ENCODE measurements at regions not wholly inside any gene's neighbourhood (a gene's known extent, or its start where the extent isn't known, plus 50 kb on each side); places are given as distances from the start of the nearest gene placed in this dataset.

DNA sequence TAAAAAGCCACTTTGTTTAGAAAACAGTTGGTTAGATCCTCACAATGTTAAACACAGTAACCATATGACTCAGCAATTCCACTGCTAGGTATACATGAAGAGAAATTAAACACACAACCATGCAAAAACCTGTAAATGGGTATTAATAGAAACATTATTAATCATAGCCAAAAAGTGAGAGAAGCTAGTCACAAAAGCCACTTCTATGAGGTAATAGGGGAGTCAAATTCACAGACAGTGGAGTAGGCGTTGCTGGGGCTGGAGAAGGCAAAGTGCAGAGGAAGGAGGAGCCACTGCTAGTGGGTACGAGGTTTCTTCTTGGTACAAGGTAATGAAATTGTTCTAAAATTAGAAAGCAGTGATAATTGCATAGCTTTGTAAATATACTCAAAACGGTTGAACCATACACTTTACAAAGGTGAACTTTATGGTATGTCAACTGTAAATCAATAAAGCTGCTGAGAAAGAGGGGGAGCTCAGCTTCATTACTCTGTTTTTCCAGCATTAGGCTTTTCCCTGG is 364.4 kb downstream of the GADD45G start:
- no peak for DNase-seq (ENCODE audit: low read depth)

- no peak for DNase-seq (ENCODE audit: low read depth)
Measured at GRCh38 chr9:89969881-89970639, 365.2 kb downstream of the GADD45G start.

- no peak for DNase-seq (ENCODE audit: low read depth)
Measured at GRCh38 chr9:89970701-89971100, 365.9 kb downstream of the GADD45G start.

DNA sequence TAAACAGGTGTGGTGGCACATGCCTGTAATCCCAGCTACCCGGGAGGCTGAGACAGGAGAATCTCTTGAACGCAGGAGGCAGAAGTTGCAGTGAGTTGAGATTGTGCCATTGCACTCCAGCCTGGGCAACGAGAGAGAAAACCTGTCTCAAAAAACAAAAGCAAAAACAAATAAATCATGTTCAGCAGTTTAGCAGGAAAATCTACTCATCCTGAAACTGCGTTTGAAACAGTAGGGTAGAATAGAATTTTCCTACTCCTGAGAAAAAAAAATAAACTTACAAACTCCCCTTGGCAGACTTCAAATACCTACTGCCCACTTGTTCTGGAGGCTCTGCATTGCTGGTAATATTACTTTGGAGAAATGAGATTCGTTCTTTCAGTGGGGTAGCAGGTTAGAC is 367.7 kb downstream of the GADD45G start:
- no peak for DNase-seq (ENCODE audit: low read depth)

DNA sequence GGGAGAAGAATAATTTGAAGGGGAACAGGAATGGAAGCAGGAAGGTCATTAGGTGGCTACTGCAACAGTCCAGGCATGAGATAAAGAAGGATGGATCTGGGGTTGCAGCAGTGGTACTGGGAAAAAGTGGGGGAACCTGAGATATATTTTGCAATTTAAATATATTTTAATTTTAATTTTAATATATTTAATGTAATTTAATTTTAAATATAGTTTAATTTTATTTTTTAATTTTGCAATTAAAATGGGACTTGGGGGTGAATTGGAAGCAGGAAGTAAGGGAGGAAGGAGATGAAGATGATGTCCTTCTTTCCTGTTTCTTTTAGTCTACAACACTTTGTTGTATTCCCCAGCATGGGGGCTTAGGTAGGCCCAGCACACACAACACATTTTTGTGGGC is 369.8 kb downstream of the GADD45G start:
- no peak for DNase-seq (ENCODE audit: low read depth)

DNA sequence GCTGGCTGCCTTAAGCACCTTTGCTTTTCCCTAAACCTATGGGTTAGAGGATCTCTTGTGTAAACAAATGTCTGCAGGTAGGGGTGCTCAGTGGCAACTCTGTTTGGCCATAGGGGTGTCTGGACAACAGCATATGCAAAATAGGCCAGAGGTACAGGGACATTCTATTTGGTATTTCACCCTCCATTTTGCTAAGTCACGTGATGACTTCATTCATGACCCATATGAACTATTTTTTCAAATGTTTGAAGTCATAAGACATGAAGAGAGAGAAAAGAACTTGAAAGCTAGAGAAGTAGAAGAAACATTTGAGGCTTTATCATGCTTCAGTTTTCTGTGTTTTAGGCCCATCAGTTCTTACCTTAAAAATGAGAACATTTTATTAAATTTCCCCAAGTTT is 370.2 kb downstream of the GADD45G start:
- DNase-seq (ENCODE audit: low read depth) = no peak

DNA sequence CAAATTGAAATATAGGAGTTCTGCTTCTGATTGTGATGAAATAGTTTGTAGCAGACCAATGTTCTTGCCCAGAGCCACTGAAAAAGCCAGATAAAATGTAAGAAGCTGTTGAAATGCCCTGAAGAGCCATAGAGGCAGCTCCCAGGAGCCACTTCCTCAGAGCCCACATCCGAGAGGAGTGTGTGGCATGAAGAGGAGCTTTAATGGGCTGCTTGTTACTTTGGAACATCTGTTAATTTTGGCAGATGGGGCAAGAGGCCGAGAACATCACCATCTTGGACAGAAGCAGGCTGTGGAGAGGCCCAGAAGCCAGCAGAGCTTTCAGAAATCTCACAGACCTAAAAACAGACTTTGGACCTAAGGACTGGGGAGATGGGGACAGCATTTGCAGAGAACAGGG is 370.8 kb downstream of the GADD45G start:
- DNase-seq (ENCODE audit: low read depth) = no peak

DNA sequence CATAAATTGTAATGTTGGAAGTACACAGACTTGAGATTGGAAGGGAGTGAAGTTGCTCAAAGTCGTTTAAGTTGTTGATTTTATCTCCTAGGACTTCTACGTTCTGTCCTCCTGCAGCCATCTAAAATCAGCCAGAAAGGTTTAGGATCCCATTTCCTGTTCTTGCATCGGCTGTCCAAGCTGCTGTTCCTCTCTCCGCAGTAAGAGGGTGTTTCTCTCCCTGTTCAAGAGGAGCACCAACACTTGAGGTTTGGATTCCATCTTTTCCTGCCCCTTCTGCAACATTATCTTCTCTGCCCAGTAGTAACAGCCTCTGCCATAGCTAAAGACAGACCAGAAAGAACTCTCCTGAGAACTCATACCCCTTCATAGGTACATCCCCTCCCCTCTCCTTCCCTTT is 373.4 kb downstream of the GADD45G start:
- no peak for DNase-seq (ENCODE audit: low read depth)

DNA sequence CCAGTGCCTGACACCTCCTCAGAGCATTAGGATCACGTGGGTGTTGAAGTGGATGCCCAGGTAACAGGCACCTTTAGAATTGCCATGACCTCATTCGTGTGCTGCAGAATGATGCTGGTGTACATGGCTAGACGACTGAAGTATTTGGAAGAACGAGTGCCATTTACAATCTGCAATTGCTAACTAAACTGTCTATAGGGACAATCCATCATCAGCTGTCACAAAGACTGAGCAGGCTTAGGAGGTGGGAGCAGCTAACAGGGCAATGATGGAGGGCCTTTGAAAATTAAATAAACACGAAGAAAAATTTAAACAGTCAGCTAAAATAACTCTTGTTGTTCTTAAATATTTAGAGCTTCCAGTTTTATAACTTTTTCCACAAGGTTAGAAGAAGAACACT is 375.8 kb downstream of the GADD45G start:
- no peak for DNase-seq (ENCODE audit: low read depth)

DNA sequence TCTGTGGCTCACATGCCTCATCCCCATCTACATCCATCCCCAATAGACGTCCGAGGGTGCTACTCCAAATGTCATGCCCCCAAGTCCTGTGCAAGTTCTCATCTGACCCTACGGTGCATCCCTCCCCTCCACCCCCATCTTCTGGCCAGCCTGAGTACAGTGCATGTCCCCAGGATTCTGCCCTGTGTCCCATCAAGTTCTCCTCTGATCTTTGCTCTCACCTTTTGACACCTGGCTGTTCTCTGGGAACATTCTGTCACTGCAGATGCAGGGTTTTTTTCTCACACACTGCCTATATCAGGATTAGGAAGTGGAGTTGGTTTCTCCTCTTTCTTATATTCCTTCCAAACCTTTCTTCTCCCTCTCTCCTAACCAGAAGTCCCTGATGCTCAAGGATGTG is 377.2 kb downstream of the GADD45G start:
- DNase-seq (ENCODE audit: low read depth) = no peak

- DNase-seq (ENCODE audit: low read depth) = no peak
Measured at GRCh38 chr9:89983411-89983810, 378.6 kb downstream of the GADD45G start.

DNA sequence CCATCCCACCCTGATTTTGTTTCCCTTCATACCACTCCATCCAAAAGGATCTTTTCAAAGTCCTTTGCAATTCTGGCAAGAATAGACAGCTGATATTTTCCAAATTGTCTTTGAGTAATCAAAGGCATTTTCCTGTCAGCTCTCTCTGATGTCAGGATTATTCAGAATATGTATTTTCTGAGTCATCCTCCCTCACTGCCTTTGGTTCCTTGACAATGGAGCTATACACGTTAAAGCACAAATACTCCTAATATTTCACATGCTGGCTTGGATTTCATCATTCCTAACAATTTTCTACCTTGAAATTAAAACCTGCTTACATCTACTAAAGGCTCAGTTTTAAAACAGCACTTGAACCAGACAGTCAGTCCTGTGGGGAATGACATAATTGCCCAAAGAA is 379.4 kb downstream of the GADD45G start:
- peak; percentile 6 for DNase-seq (ENCODE audit: low read depth)

GRCh38 chr9:89985068-89985467 is 380.3 kb downstream of the GADD45G start:
- DNase-seq (ENCODE audit: low read depth) = no peak

- DNase-seq (ENCODE audit: low read depth) = no peak
Measured at GRCh38 chr9:89986190-89986589, 381.4 kb downstream of the GADD45G start.

- DNase-seq (ENCODE audit: low read depth) = no peak
Measured at GRCh38 chr9:89988458-89988857, 383.6 kb downstream of the GADD45G start.

GRCh38 chr9:89991204-89991790 is 386.5 kb downstream of the GADD45G start:
- no peak for DNase-seq (ENCODE audit: low read depth)

DNA sequence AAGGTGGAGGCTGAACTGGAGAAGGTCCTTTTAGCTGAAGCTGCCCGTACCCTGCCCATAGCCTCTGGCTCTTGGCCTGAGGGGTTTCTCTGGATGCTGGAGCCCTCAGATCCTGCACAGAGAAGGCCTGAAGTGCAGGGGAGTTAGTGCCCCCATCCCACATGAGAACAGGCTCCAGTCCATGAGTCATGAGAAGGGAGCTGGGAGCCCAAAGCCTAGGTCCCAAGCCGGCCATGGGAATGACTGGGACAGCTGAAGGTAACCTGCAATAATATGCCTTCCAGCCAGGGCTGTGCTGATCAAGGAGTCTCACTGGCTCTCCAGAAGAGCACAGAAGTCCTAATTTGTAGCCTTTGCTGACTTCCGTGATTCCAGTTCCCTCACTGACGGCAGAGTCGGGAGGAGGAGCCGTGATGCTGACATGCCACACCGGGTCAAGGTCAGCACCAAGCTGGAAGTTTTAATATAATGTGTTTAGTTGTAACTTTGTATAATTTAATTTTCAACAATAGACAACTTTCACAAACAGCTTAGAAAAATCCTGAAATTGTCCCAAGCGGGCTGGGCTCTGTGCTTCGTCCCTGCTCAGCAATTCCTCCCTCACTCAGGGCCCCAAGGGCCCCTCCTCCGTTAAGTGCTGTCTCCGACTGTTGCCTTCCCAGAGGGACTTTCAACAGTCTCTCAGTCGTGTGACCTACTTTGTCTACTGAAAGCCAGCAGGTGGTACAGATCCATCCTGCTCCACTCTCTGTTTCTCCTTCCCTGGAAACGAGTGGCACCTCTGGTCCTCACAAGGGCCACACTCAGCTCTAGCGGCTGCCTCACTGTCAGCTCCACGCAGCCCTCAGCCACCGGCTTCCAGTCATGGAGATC is 387.8 kb downstream of the GADD45G start:
- DNase-seq (ENCODE audit: low read depth) = no peak

DNA sequence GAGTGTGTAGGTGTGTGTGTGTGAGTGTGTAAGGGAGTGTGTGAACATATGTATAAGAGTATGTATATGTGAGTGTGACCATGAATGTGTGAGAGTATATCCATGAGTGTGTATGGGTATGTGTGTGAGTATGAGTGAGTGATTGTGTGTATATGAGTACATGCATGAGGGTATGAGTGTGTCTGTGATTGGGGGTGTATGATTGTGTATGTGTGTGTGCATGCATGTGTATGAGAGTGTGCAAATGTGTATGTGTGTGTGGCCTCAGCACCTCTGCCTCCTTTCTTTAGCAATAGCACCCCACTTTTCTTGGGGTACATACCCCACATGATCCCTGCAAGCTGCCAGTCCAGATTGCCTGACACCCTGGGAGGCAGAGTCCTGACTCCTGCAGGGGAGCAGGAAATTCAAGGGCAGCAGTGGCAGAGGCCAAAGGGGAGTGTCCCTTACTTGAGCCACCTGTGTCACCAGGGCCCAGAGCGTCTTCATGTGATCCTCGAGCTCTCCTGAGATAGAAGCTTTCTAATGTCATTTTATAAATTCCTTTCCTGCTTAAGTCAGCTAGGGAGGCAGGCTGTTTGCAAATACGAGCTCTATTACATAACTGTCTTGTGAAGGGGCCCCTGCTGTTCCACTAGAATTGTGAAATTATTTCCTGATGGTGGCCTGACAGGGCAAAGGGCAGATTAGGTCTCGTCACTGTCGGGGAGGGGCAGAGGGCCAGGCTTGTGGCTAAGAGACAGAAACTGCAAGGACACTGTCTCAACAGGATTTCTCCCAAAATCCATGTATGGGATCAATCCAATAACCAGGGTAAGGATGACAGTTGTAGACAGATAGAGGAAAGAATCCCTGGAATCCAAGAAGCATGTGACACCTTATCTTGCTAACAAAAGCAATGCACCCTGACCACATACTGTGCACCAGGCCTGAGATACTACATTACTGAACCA is 389.1 kb downstream of the GADD45G start:
- DNase-seq (ENCODE audit: low read depth) = no peak

DNA sequence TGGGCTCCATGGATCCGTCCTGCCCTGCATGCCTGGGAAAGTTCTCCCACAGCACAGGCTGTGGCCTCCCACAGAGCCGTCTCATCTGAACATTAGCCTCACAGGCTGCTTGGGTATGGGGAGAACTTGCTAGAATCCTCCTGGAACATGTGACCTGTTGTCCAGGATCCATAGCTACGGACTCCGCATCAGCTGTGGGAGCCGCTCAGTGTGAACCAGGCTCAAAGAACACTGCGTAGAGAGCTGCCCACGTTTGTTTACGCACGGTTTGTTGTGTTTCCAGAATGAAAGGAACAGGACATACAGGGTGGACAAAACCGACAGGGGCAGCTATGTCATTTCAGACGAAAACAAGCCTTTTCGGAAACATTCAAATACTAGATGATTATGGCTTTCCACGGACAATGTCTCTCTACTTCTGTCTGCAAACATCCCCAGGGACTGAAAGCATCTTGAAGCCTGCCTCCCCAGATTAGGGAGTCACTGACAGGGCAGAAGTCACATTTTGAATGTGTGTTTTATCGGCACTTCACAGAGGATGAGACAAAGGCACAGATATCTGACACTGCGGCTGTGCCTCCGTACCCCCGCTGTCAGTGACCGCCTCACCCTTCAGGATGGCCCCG is 390.3 kb downstream of the GADD45G start:
- no peak for DNase-seq (ENCODE audit: low read depth)

DNA sequence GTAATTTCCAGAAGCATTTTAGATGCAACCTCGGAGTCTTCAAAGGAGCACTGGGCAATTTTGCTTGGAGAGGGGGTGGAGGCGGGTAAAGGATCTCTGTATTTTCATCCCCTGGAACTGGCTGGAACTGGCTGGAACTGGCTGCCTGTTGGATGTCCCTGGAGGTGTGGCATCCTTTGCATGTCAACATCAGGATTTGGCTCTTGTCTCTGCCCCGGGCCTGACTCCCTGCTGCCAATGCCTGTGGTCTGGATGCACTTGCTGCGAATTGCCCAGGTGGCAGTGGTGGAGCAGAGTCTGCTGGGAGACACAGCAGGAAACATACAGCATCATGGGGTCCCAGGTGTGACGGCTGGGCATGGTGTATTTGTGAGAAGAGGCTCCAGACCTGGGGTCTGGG is 391.3 kb downstream of the GADD45G start:
- no peak for DNase-seq (ENCODE audit: low read depth)

DNA sequence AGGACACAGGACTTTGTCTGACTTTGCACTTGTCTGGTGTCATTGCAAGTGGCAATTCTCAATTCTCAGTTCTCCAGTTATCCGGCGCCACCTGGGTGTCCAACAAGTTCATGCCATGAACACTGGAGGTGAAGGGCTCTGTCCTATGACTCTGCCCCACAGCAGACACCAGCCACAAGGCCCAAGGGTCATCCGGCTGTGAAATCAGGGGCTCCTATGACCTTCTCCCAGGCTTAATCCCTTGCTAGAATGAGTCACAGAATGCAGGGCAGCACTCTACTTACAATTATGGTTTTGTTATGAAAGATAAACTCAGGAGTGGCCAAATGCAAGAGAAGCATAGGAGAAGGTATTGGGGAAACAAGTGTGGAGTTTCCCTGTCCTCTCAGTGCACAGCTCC is 392.0 kb downstream of the GADD45G start:
- no peak for DNase-seq (ENCODE audit: low read depth)
